ENCODE measurements at regions not wholly inside any gene's neighbourhood (a gene's known extent, or its start where the extent isn't known, plus 50 kb on each side); places are given as distances from the start of the nearest gene placed in this dataset.
A peak's percentile ranks its signal among the peaks of the same experiment; 100 is the strongest.

DNA sequence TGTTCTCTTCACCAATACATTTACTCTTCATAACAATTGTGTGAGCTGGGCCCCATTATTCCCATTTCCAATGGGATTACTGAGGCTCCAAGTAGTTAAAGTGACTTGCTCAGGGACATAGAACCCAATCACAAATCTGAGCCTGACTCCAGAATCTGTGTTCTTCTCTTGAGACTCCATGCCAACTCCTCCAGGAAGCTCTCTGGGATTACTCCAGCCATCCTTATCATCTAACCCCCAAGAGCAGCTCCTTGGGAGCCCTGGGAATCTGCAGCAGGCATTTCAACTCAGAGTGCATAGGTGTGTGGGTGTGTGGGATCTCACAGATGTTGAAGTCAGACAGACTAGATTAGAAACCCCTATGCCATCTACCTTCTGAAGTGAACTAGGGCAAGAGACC lies 131.4 kb upstream of the BOD1 start:
- intact Hi-C loops (cut with DNase I; ENCODE audit: low total_unique reads) (no loop called here), in situ Hi-C loops (cut with MboI; ENCODE audit: low pct_ligation_motif_present in 1 of 4, low pct_unique_long_range_greater_than_20kb in 1 of 4, low sequenced_read_pairs in 3 of 4) (no loop called here)
- no peaks in the 10 kb centered on the region for H3K27me3 ChIP-seq
- H3K9me3 ChIP-seq, result no peaks in the 10 kb centered on the region
- H3K4me3 ChIP-seq, result no peak overlapping the region
- no peak overlapping the region for H3K27ac ChIP-seq
- no peaks in the 10 kb centered on the region for H3K36me3 ChIP-seq
- DNase-seq, result no peak
- no peaks in the 10 kb centered on the region for H3K4me1 ChIP-seq
- TF ChIP-seq EP300 (IDR thresholded peaks at IDR 0.05; ENCODE audit: low read depth) (no peak), POLR2A (IDR thresholded peaks at IDR 0.05) (no peak), POLR2AphosphoS5 (IDR thresholded peaks at IDR 0.05) (no peak)
- TF ChIP-seq, protein P1, sequence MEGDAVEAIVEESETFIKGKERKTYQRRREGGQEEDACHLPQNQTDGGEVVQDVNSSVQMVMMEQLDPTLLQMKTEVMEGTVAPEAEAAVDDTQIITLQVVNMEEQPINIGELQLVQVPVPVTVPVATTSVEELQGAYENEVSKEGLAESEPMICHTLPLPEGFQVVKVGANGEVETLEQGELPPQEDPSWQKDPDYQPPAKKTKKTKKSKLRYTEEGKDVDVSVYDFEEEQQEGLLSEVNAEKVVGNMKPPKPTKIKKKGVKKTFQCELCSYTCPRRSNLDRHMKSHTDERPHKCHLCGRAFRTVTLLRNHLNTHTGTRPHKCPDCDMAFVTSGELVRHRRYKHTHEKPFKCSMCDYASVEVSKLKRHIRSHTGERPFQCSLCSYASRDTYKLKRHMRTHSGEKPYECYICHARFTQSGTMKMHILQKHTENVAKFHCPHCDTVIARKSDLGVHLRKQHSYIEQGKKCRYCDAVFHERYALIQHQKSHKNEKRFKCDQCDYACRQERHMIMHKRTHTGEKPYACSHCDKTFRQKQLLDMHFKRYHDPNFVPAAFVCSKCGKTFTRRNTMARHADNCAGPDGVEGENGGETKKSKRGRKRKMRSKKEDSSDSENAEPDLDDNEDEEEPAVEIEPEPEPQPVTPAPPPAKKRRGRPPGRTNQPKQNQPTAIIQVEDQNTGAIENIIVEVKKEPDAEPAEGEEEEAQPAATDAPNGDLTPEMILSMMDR (IDR thresholded peaks at IDR 0.05), result no peak

DNA sequence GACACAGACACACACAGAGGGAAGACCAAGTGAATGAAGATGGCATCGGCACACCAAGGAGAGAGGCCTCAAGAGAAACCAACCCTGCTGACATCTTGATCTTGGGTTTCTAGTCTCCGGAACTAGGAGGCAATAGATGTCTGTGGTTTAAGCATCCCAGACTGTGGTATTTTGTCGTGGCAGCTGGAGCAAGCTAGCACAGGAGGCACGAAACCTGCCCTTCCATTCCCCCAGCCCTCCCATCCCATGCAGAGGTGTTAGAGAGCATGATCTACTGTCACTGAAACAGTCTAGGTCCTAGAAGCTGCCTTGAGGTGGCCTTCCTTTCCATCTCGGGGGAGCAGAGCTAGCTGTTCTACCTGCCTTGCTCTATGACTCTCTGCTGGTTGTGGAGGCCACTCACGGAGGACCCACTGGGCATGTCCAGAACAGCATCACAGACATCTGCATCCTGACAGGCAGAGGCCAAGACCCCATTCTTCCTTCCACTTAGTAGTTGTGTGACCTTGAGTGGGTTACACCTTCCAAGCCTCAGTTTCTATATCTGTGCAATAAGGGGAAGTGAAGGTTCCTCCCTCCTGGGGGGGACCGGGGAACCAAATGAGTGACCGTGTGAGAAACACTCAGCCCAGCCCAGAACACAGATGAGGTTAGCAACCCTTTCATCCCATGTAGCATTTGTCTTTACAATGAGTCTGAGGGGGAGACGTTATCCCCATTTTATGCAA lies 134.3 kb upstream of the BOD1 start:
- Histone ChIP-seq H3K27me3 (no peaks in the 10 kb centered on the region), H3K36me3 (no peaks in the 10 kb centered on the region), H3K4me1 (no peaks in the 10 kb centered on the region), H3K4me3 (no peak overlapping the region), H3K9me3 (no peaks in the 10 kb centered on the region), H3K27ac (no peak overlapping the region)
- DNase-seq, result no peak
- in situ Hi-C loops (cut with MboI; ENCODE audit: low pct_ligation_motif_present in 1 of 4, low pct_unique_long_range_greater_than_20kb in 1 of 4, low sequenced_read_pairs in 3 of 4) (no loop called here), intact Hi-C loops (cut with DNase I; ENCODE audit: low total_unique reads) (no loop called here)
- TF ChIP-seq POLR2AphosphoS5 (IDR thresholded peaks at IDR 0.05) (no peak), EP300 (IDR thresholded peaks at IDR 0.05; ENCODE audit: low read depth) (no peak), POLR2A (IDR thresholded peaks at IDR 0.05) (no peak)
- TF ChIP-seq, protein P1 (IDR thresholded peaks at IDR 0.05), result no peak
- WGBS, 2 donors (ENCODE audit: low coverage in 1 of 2), result 83% methylated on average over 1 to 9 of the region's 9 CpGs

DNA sequence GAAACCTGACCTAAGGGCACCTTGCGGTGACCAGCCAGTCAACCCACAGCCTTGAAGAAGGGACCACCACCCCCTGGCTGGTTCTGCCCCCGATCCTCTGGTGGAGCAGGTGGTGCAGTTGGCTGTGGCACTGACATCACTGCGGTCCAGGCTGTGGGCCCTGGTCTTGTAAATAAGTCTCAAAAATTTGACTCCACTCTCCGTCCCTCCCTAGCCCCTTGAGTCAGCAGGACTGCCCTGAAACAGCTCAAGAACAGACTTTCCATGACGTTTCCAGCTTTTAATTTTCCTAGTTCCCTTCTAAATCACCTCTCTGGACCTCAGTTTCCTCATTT lies 134.8 kb upstream of the BOD1 start:
- H3K4me3 ChIP-seq, result no peak overlapping the region
- in situ Hi-C loops (cut with MboI; ENCODE audit: low pct_ligation_motif_present in 1 of 4, low pct_unique_long_range_greater_than_20kb in 1 of 4, low sequenced_read_pairs in 3 of 4), result no loop called here
- no peaks in the 10 kb centered on the region for H3K9me3 ChIP-seq
- 89% methylated on average over 5 of the region's 5 CpGs; no CpG with 5 or more reads in 1 of the 2 donors for WGBS, 2 donors (ENCODE audit: low coverage in 1 of 2)
- no peaks in the 10 kb centered on the region for H3K36me3 ChIP-seq
- H3K27ac ChIP-seq, result no peak overlapping the region
- peak; percentile 26 for DNase-seq
- intact Hi-C loops (cut with DNase I; ENCODE audit: low total_unique reads), result no loop called here
- no peaks in the 10 kb centered on the region for H3K27me3 ChIP-seq
- H3K4me1 ChIP-seq, result no peaks in the 10 kb centered on the region
- TF ChIP-seq, protein P1 (IDR thresholded peaks at IDR 0.05), result no peak
- TF ChIP-seq POLR2AphosphoS5 (IDR thresholded peaks at IDR 0.05) (no peak), EP300 (IDR thresholded peaks at IDR 0.05; ENCODE audit: low read depth) (no peak), POLR2A (IDR thresholded peaks at IDR 0.05) (no peak)

DNA sequence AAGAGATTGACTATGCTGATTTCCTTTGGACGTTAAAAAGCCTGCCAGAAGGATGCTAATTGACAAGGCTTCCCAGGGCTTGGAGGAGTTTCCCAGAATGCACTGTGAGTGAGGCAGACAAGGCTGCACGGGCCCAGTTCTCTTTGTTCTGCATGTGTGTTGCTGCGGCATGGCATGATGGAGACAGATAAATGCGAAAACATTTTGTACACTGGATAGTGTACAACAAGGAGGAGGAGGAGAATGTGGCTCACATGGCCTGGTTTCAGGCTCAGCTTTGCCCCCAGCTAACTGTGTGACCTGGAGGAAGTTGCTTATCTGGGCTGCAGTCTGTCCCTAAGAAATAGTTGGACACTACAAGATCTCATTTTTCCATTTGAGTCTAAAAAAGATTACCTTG lies 135.5 kb upstream of the CPEB4 start:
- Histone ChIP-seq H3K9me3 (no peaks in the 10 kb centered on the region), H3K27me3 (no peaks in the 10 kb centered on the region), H3K4me1 (no peaks in the 10 kb centered on the region), H3K36me3 (no peaks in the 10 kb centered on the region), H3K27ac (no peak overlapping the region), H3K4me3 (no peak overlapping the region)
- intact Hi-C loops (cut with DNase I; ENCODE audit: low total_unique reads), result no loop called here
- no peak for DNase-seq
- in situ Hi-C loops (cut with MboI; ENCODE audit: low pct_ligation_motif_present in 1 of 4, low pct_unique_long_range_greater_than_20kb in 1 of 4, low sequenced_read_pairs in 3 of 4), result no loop called here
- TF ChIP-seq, protein P1 (IDR thresholded peaks at IDR 0.05), result no peak
- no peak for TF ChIP-seq POLR2AphosphoS5 (IDR thresholded peaks at IDR 0.05)
- TF ChIP-seq EP300 (IDR thresholded peaks at IDR 0.05; ENCODE audit: low read depth), result no peak
- no peak for TF ChIP-seq POLR2A (IDR thresholded peaks at IDR 0.05)
- 85% methylated on average over 4 of the region's 4 CpGs; no CpG with 5 or more reads in 1 of the 2 donors for WGBS, 2 donors (ENCODE audit: low coverage in 1 of 2)

All from transverse colon (tissue), 4 donors.